ENCODE measurements at regions not wholly inside any gene's neighbourhood (a gene's known extent, or its start where the extent isn't known, plus 50 kb on each side); places are given as distances from the start of the nearest gene placed in this dataset.

DNA sequence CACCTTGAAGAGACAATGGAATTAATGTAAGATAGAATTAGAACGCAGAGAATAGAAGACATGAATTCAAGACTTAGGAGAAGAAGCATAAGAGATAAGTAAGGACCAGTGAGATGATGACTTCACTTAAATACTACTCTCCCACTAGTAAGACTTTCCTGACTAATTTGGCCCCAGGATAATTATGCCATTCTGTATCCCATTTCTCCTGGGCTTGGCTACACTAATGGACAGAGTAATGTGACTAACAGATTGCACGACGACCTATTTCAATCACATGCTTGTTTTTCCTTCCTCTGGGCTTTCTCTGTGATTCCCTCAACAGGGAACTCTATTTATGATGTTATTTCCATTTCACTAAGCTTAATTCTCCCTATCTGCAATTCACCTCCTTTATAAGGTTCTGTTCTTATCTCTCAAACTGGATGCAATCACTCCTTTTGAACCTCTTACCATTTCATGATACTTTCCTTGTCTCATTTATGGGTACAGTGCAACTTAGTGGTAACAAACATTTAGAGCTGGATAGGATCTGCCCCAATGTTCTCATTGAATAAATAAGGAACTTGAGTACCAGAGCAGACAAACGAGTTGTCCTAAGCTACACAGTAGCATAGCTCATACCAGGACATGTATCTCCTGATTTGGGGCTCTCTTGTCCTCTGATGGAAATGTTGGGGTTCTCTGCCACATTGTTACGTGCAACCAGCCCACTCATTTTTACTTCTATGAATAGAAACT lies 102.7 kb downstream of the BTG1 start:
- H3K4me1 ChIP-seq, result no peaks in the 10 kb centered on the region
- intact Hi-C loops (cut with DNase I), result no loop called here
- TF ChIP-seq, protein P1, sequence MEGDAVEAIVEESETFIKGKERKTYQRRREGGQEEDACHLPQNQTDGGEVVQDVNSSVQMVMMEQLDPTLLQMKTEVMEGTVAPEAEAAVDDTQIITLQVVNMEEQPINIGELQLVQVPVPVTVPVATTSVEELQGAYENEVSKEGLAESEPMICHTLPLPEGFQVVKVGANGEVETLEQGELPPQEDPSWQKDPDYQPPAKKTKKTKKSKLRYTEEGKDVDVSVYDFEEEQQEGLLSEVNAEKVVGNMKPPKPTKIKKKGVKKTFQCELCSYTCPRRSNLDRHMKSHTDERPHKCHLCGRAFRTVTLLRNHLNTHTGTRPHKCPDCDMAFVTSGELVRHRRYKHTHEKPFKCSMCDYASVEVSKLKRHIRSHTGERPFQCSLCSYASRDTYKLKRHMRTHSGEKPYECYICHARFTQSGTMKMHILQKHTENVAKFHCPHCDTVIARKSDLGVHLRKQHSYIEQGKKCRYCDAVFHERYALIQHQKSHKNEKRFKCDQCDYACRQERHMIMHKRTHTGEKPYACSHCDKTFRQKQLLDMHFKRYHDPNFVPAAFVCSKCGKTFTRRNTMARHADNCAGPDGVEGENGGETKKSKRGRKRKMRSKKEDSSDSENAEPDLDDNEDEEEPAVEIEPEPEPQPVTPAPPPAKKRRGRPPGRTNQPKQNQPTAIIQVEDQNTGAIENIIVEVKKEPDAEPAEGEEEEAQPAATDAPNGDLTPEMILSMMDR (IDR thresholded peaks at IDR 0.05), result no peak
- DNase-seq (no peak), FAIRE-seq (no peak), ATAC-seq (no peak)
- no peak overlapping the region for H3K4me3 ChIP-seq
- no peaks in the 10 kb centered on the region for H3K36me3 ChIP-seq
- no peak overlapping the region for H3K27ac ChIP-seq
- H3K27me3 ChIP-seq, result no peaks in the 10 kb centered on the region
- 90 to 93% methylated on average over 5 of the region's 5 CpGs for WGBS, 2 donors
- H3K9me3 ChIP-seq, result no peaks in the 10 kb centered on the region

GRCh38 chr12:92041742-92042141 lies 103.9 kb downstream of the BTG1 start:
- no peak for DNase-seq
- TF ChIP-seq, protein P1 (IDR thresholded peaks at IDR 0.05), result no peak
- Histone ChIP-seq H3K4me3 (no peak overlapping the region), H3K27ac (no peak overlapping the region), H3K27me3 (no peaks in the 10 kb centered on the region), H3K9me3 (no peaks in the 10 kb centered on the region), H3K4me1 (no peaks in the 10 kb centered on the region), H3K36me3 (no peaks in the 10 kb centered on the region)
- FAIRE-seq, result no peak
- intact Hi-C loops (cut with DNase I), result no loop called here
- WGBS, 2 donors, result 41 to 53% methylated on average over 1 of the region's 1 CpG
- ATAC-seq, result no peak

DNA sequence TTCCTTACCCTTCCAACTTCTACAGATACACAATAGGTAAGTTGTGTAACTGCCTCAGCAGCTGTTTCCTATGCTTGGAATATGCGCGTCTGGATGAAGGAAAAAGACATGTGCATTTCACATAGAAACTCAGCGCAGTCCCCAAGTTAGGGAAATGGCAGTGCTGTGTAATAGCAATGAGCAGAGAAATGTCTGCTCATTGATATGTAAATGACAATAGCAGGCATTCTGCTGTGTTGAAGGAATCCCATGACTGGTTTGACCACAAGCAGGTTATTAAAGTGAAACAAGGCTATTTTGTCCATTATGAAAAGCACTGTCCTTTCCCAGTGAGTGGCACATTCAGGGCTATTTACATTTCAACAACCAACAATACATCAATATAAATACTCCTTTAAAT lies 106.6 kb downstream of the BTG1 start:
- TF ChIP-seq, protein P1 (IDR thresholded peaks at IDR 0.05), result no peak
- Histone ChIP-seq H3K4me1 (peaks cover 13 to 18% (median 16%) of the 10 kb centered on the region in 3 donors), H3K36me3 (no peaks in the 10 kb centered on the region), H3K27me3 (no peaks in the 10 kb centered on the region), H3K27ac (no peak overlapping the region), H3K4me3 (no peak overlapping the region), H3K9me3 (no peaks in the 10 kb centered on the region)
- no peak for DNase-seq
- ATAC-seq, result no peak
- intact Hi-C loops (cut with DNase I), result no loop called here
- FAIRE-seq, result no peak
- WGBS, 2 donors, result 92 to 93% methylated on average over 3 of the region's 3 CpGs

DNA sequence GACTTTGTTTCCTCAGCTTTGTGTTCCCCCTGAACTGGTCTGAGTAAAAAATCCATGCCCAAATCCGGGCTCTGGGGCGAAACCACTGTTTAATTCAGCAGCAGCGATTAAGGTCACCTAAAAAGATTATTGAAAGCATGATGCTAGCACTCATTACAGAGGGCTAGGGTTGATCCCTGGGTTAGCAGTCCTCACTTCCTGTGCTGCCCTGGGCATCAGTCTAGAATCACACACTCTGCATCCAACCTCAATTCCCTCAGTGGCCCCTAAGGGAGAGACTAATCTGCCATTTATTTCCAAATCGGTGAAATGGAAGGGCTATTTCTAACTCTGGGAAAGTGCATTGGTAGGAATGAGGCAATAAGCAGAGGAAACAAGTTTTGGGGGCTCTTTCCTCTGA lies 107.2 kb downstream of the BTG1 start:
- intact Hi-C loops (cut with DNase I), result no loop called here
- WGBS, 2 donors, result 92% methylated on average over 4 of the region's 4 CpGs
- no peaks in the 10 kb centered on the region for H3K27me3 ChIP-seq
- H3K4me1 ChIP-seq, result peaks cover 17 to 24% (median 21%) of the 10 kb centered on the region in 3 donors
- TF ChIP-seq, protein P1 (IDR thresholded peaks at IDR 0.05), result no peak
- DNase-seq, result no peak
- ATAC-seq, result no peak
- H3K36me3 ChIP-seq, result no peaks in the 10 kb centered on the region
- H3K4me3 ChIP-seq, result no peak overlapping the region
- no peak overlapping the region for H3K27ac ChIP-seq
- FAIRE-seq, result no peak
- no peaks in the 10 kb centered on the region for H3K9me3 ChIP-seq

- H3K36me3 ChIP-seq, result no peaks in the 10 kb centered on the region
- WGBS, 2 donors, result 94 to 95% methylated on average over 6 of the region's 6 CpGs
- H3K4me1 ChIP-seq, result peaks cover 24 to 28% (median 26%) of the 10 kb centered on the region in 3 donors
- H3K9me3 ChIP-seq, result no peaks in the 10 kb centered on the region
- DNase-seq, result no peak
- no peaks in the 10 kb centered on the region for H3K27me3 ChIP-seq
- no peak for FAIRE-seq
- no peak overlapping the region for H3K27ac ChIP-seq
- no peak overlapping the region for H3K4me3 ChIP-seq
- intact Hi-C loops (cut with DNase I), result no loop called here
- ATAC-seq, result no peak
- TF ChIP-seq, protein P1 (IDR thresholded peaks at IDR 0.05), result no peak
Measured at GRCh38 chr12:92036771-92037453, 108.7 kb downstream of the BTG1 start.

Data from pancreas (tissue), 10 donors.